Muscle of leg (tissue), 3 donors: ENCODE measurements at regions not wholly inside any gene's neighbourhood (a gene's known extent, or its start where the extent isn't known, plus 50 kb on each side); places are given as distances from the start of the nearest gene placed in this dataset.

Source experiments
- DNase-seq: peaks from one replicate; pipeline ENCODE4 v3.0.0; 2013
- H3K27ac ChIP-seq: one replicate; pipeline ENCODE4 v1.5.1; 2013; ENCODE audit warnings: mild to moderate bottlenecking, low read length, control low read depth
- H3K27me3 ChIP-seq: one replicate; pipeline ENCODE4 v1.6.1; 2013; ENCODE audit warnings: low read length; ENCODE audit not compliant: control insufficient read depth, insufficient read depth
- H3K36me3 ChIP-seq: one replicate; pipeline ENCODE4 v1.6.1; 2013; ENCODE audit warnings: low read length; ENCODE audit not compliant: control insufficient read depth, insufficient read depth
- H3K4me1 ChIP-seq: one replicate; pipeline ENCODE4 v1.6.1; 2013; ENCODE audit warnings: low read length; ENCODE audit not compliant: control insufficient read depth, insufficient read depth
- H3K4me3 ChIP-seq: one replicate; pipeline ENCODE4 v1.5.1; 2013; ENCODE audit warnings: low read length, control low read depth
- H3K9me3 ChIP-seq: replicated peaks from 2 replicates; pipeline ENCODE4 v1.6.1; 2013; ENCODE audit warnings: low read depth, low read length; ENCODE audit not compliant: control insufficient read depth
- WGBS: methylation state at CpG from one replicate; pipeline ENCODE4 v1.1.5; 2013; ENCODE audit warnings: missing lambda C conversion rate; ENCODE audit not compliant: insufficient coverage; 5-methylcytosine and 5-hydroxymethylcytosine counted together

- H3K27ac ChIP-seq, result no peak overlapping the region
- no peaks in the 10 kb centered on the region for H3K36me3 ChIP-seq
- H3K27me3 ChIP-seq, result no peaks in the 10 kb centered on the region
- no peaks in the 10 kb centered on the region for H3K9me3 ChIP-seq
- peak; percentile 0 for DNase-seq
- no peaks in the 10 kb centered on the region for H3K4me1 ChIP-seq
- WGBS, result 50% methylated on average over 1 of the region's 1 CpG
- no peak overlapping the region for H3K4me3 ChIP-seq
These were observed 55.0 kb upstream of the SI start for GRCh38 chr3:165133188-165133899.

DNA sequence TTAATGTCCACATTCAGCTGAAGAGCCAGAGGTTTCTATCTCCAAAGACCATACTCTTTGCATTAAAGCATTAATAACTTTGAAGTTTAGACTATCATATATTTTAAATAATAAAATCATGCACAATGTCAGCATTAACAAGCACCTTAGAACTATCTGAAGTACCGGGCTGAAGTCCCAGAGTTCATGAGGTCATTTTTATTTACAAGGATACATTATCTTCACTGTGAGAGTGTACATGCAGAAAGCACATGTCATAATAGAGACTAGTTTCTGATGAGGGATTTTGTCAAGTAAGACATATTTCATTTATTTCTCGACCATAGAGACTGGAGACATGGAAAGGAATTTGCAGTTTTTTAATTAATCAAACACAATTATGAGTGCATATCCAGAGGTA lies 52.4 kb upstream of the SI start:
- no peaks in the 10 kb centered on the region for H3K36me3 ChIP-seq
- H3K9me3 ChIP-seq, result no peaks in the 10 kb centered on the region
- no peak overlapping the region for H3K4me3 ChIP-seq
- WGBS, result no CpG with 5 or more reads among the region's 2 CpGs
- no peaks in the 10 kb centered on the region for H3K27me3 ChIP-seq
- DNase-seq, result no peak
- no peaks in the 10 kb centered on the region for H3K4me1 ChIP-seq
- H3K27ac ChIP-seq, result no peak overlapping the region

- Histone ChIP-seq H3K4me1 (no peaks in the 10 kb centered on the region), H3K4me3 (no peak overlapping the region), H3K27me3 (no peaks in the 10 kb centered on the region), H3K9me3 (no peaks in the 10 kb centered on the region), H3K36me3 (no peaks in the 10 kb centered on the region), H3K27ac (no peak overlapping the region)
- DNase-seq, result peak; percentile 0
- 83% methylated on average over 1 of the region's 1 CpG for whole genome bisulfite sequencing
These were observed 50.2 kb upstream of the SI start for GRCh38 chr3:165128544-165128943.
